ENCODE measurements at regions not wholly inside any gene's neighbourhood (a gene's known extent, or its start where the extent isn't known, plus 50 kb on each side); places are given as distances from the start of the nearest gene placed in this dataset.

GRCh38 chr13:50344717-50345116 lies 329.5 kb downstream of the KCNRG start:
- TF ChIP-seq CTCF (IDR thresholded peaks at IDR 0.05; ENCODE audit: poor library complexity) (no peak), EZH2 (IDR thresholded peaks at IDR 0.05; ENCODE audit: borderline replicate concordance) (no peak)

Data from hepatocyte (in vitro differentiated cells).